HG03575 (cell line): ENCODE measurements at regions not wholly inside any gene's neighbourhood (a gene's known extent, or its start where the extent isn't known, plus 50 kb on each side); places are given as distances from the start of the nearest gene placed in this dataset.
"Not testable (repeated sequence)": the region's sequence is repeated elsewhere in the genome, so short reads cannot be mapped to it uniquely, and the experiment has no call there.

Experiments used
- ATAC-seq: cut with Tn5 transposase; IDR thresholded peaks from one replicate; pipeline ENCODE4 v1.9.1; 2021; ENCODE audit not compliant: unreplicated experiment, insufficient number of reproducible peaks, low FRiP score; ENCODE audit errors: extremely low read depth

- ATAC-seq: not testable (repeated sequence)
These were observed 156.3 kb upstream of the SPRY1 start for GRCh38 chr4:123240286-123240685.

GRCh38 chr4:123243220-123243619 lies 153.4 kb upstream of the SPRY1 start:
- not testable (repeated sequence) for ATAC-seq

GRCh38 chr4:123244137-123244536 lies 152.5 kb upstream of the SPRY1 start:
- no peak for ATAC-seq

GRCh38 chr4:123246085-123246484 lies 150.5 kb upstream of the SPRY1 start:
- ATAC-seq: no peak

GRCh38 chr4:123248085-123248659 lies 148.4 kb upstream of the SPRY1 start:
- ATAC-seq: no peak

GRCh38 chr4:123249821-123250220 lies 146.8 kb upstream of the SPRY1 start:
- no peak for ATAC-seq

GRCh38 chr4:123250843-123251242 lies 145.8 kb upstream of the SPRY1 start:
- ATAC-seq: no peak

- ATAC-seq: no peak
These were observed 140.6 kb upstream of the SPRY1 start for GRCh38 chr4:123255971-123256370.

- no peak for ATAC-seq
These were observed 139.7 kb upstream of the SPRY1 start for GRCh38 chr4:123256901-123257300.

- ATAC-seq: no peak
These were observed 139.0 kb upstream of the SPRY1 start for GRCh38 chr4:123257591-123257990.

- ATAC-seq: no peak
These were observed 136.6 kb upstream of the SPRY1 start for GRCh38 chr4:123259676-123260646.

- no peak for ATAC-seq
These were observed 135.9 kb upstream of the SPRY1 start for GRCh38 chr4:123260653-123261052.

GRCh38 chr4:123262080-123262479 lies 134.5 kb upstream of the SPRY1 start:
- no peak for ATAC-seq

GRCh38 chr4:123265443-123265842 lies 131.2 kb upstream of the SPRY1 start:
- ATAC-seq: no peak

- ATAC-seq: no peak
These were observed 130.4 kb upstream of the SPRY1 start for GRCh38 chr4:123266221-123266620.

- ATAC-seq: no peak
These were observed 117.8 kb upstream of the SPRY1 start for GRCh38 chr4:123278755-123279154.

- ATAC-seq: no peak
These were observed 113.2 kb upstream of the SPRY1 start for GRCh38 chr4:123283371-123283895.

GRCh38 chr4:123284168-123284567 lies 112.4 kb upstream of the SPRY1 start:
- no peak for ATAC-seq

GRCh38 chr4:123286903-123287466 lies 109.6 kb upstream of the SPRY1 start:
- ATAC-seq: no peak
